Fibroblast of gingiva (primary cell): ENCODE measurements at regions not wholly inside any gene's neighbourhood (a gene's known extent, or its start where the extent isn't known, plus 50 kb on each side); places are given as distances from the start of the nearest gene placed in this dataset.
"Not testable (repeated sequence)": the region's sequence is repeated elsewhere in the genome, so short reads cannot be mapped to it uniquely, and the experiment has no call there.

Experiments used
- DNase-seq: peaks from one replicate; pipeline ENCODE4 v3.0.0-alpha.2; 2011; ENCODE audit warnings: low read depth

GRCh38 chr5:155624597-155625241 is 611.2 kb downstream of the KIF4B start:
- no peak for DNase-seq

- DNase-seq, result no peak
Observed at GRCh38 chr5:155625315-155625714, 611.8 kb downstream of the KIF4B start.

- DNase-seq, result no peak
Observed at GRCh38 chr5:155625897-155626543, 612.5 kb downstream of the KIF4B start.

GRCh38 chr5:155626592-155626991 is 613.0 kb downstream of the KIF4B start:
- DNase-seq, result no peak

- no peak for DNase-seq
Observed at GRCh38 chr5:155628346-155628745, 614.8 kb downstream of the KIF4B start.

- no peak for DNase-seq
Observed at GRCh38 chr5:155629597-155629996, 616.0 kb downstream of the KIF4B start.

- no peak for DNase-seq
Observed at GRCh38 chr5:155631116-155631515, 617.6 kb downstream of the KIF4B start.

GRCh38 chr5:155633338-155633957 is 619.9 kb downstream of the KIF4B start:
- no peak for DNase-seq

GRCh38 chr5:155649666-155650065 is 636.1 kb downstream of the KIF4B start:
- no peak for DNase-seq

GRCh38 chr5:155655569-155655968 is 642.0 kb downstream of the KIF4B start:
- no peak for DNase-seq

- no peak for DNase-seq
Observed at GRCh38 chr5:155661859-155662258, 648.3 kb downstream of the KIF4B start.

GRCh38 chr5:155665361-155665760 is 651.8 kb downstream of the KIF4B start:
- no peak for DNase-seq

GRCh38 chr5:155672001-155672400 is 655.0 kb upstream of the SGCD start:
- not testable (repeated sequence) for DNase-seq

GRCh38 chr5:155676967-155677366 is 650.0 kb upstream of the SGCD start:
- DNase-seq, result no peak

GRCh38 chr5:155678371-155678770 is 648.6 kb upstream of the SGCD start:
- no peak for DNase-seq

- no peak for DNase-seq
Observed at GRCh38 chr5:155679530-155679929, 647.4 kb upstream of the SGCD start.

- no peak for DNase-seq
Observed at GRCh38 chr5:155684417-155684816, 642.5 kb upstream of the SGCD start.

- no peak for DNase-seq
Observed at GRCh38 chr5:155686131-155686530, 640.8 kb upstream of the SGCD start.

GRCh38 chr5:155689406-155689805 is 637.6 kb upstream of the SGCD start:
- no peak for DNase-seq

- DNase-seq, result no peak
Observed at GRCh38 chr5:155696362-155696761, 630.6 kb upstream of the SGCD start.

- no peak for DNase-seq
Observed at GRCh38 chr5:155697236-155697635, 629.7 kb upstream of the SGCD start.

- DNase-seq, result no peak
Observed at GRCh38 chr5:155699385-155699784, 627.6 kb upstream of the SGCD start.

GRCh38 chr5:155700333-155700732 is 626.6 kb upstream of the SGCD start:
- DNase-seq, result no peak

- DNase-seq, result no peak
Observed at GRCh38 chr5:155711882-155712281, 615.1 kb upstream of the SGCD start.
